Thymus (tissue), 11 donors: ENCODE measurements at regions not wholly inside any gene's neighbourhood (a gene's known extent, or its start where the extent isn't known, plus 50 kb on each side); places are given as distances from the start of the nearest gene placed in this dataset.
"Not testable (repeated sequence)": the region's sequence is repeated elsewhere in the genome, so short reads cannot be mapped to it uniquely, and the experiment has no call there.

Experiments
- DNase-seq, 9 donors: peaks; one replicate each; pipeline ENCODE4 v3.0.0-alpha.2; 2013; ENCODE audit warnings: low spot score in 9 of 9, low read depth in 6 of 9, missing footprints in 1 of 9
- H3K27ac ChIP-seq, 2 donors: one replicate each; pipeline ENCODE4 v1.5.1; 2013; ENCODE audit warnings: control low read depth in 1 of 2, low read depth in 1 of 2, low read length in 1 of 2, mild to moderate bottlenecking in 1 of 2, moderate library complexity in 1 of 2
- H3K27me3 ChIP-seq, 2 donors: one replicate each; pipeline ENCODE4 v1.5.1; 2013; ENCODE audit warnings: low read length in 1 of 2; ENCODE audit not compliant: control insufficient read depth in 2 of 2, insufficient read depth in 1 of 2
- H3K36me3 ChIP-seq, 2 donors: one replicate each; pipeline ENCODE4 v1.5.1; 2013; ENCODE audit warnings: low read length in 1 of 2, mild to moderate bottlenecking in 1 of 2, moderate library complexity in 1 of 2; ENCODE audit not compliant: control insufficient read depth in 2 of 2, insufficient read depth in 2 of 2
- H3K4me1 ChIP-seq, 2 donors: one replicate each; pipeline ENCODE4 v1.5.1; 2013; ENCODE audit warnings: low read length in 2 of 2; ENCODE audit not compliant: control insufficient read depth in 2 of 2, insufficient read depth in 2 of 2
- H3K4me3 ChIP-seq, 2 donors: one replicate each; pipeline ENCODE4 v1.5.1; 2013; ENCODE audit warnings: low read length in 2 of 2, control low read depth in 1 of 2, mild to moderate bottlenecking in 1 of 2
- H3K9me3 ChIP-seq, 2 donors: one replicate each; pipeline ENCODE4 v1.5.1; 2013; ENCODE audit warnings: low read length in 1 of 2, mild to moderate bottlenecking in 1 of 2; ENCODE audit not compliant: control insufficient read depth in 2 of 2, insufficient read depth in 1 of 2
- WGBS: extraction: QIAGEN DNeasy Blood & Tissue Kit; methylation state at CpG from one replicate; pipeline ENCODE4 v1.1.7; 2013; 5-methylcytosine and 5-hydroxymethylcytosine counted together
- donor health status: healthy.

DNA sequence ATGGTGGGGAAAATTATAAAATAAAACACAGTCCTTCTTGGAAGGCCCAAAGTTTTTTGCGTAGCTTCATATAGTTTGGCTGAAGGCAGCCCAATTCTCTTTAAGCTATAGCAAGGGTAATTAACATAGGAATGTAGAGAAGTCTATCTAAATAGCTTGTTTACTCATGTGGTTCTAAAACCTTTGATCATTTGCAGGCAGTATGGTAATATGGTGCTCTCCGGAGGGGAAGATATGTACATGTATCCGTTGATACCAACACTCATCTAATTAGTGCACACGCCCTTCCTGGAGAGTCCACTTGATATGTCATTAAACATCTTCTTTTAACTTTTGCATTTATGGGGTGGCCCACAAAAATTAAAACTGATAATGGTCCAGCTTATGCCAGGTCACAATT is 1207.7 kb upstream of the PABPC4L start:
- not testable (repeated sequence) for H3K36me3 ChIP-seq, H3K27me3 ChIP-seq, DNase-seq, H3K27ac ChIP-seq, H3K4me3 ChIP-seq, H3K4me1 ChIP-seq
- H3K9me3 ChIP-seq = peaks cover 0 to 22% of the 10 kb centered on the region in 2 donors
- 84% methylated on average over 4 of the region's 4 CpGs for WGBS

DNA sequence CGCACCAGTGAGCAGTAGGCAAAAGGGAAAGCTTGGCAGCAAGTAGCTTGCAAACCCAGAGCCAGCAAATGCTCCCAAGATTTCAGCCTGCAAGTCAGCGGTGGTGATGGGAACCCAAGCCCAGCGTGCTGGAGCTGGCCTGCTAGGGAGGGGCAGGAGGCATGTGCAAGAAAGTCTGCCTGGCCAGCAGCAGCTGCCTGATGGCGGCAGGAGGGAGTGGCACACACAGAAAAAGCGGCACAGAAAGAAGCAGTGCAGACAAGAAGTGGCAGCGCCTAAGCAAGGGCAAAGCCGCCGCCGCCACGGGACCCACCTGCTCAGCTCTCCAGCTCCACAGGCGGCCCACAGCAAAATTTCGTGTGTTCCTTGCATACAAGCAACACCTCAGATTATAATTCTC is 1206.5 kb upstream of the PABPC4L start:
- no peaks in the 10 kb centered on the region for H3K36me3 ChIP-seq
- peaks cover 0 to 22% of the 10 kb centered on the region in 2 donors for H3K9me3 ChIP-seq
- H3K27me3 ChIP-seq = no peaks in the 10 kb centered on the region
- WGBS = 95% methylated on average over 12 of the region's 12 CpGs
- H3K4me1 ChIP-seq = no peaks in the 10 kb centered on the region
- no peak overlapping the region for H3K27ac ChIP-seq
- DNase-seq = no peak
- no peak overlapping the region for H3K4me3 ChIP-seq

DNA sequence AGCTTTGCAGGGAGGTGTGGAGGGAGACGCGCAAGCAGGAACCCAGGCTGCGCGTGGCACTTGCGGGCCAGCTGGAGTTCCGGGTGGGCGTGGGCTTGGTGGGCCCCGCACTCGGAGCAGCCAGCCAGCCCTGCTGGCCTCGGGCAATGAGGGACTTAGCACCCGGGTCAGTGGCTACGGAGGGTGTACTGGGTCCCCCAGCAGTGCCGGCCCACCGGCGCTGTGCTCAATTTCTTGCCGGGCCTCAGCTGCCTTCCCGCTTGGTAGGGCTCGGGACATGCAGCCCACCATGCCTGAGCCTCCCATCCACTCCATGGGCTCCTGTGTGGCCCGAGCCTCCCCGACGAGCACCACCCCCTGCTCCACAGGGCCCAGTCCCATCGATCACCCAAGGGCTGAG is 1205.0 kb upstream of the PABPC4L start:
- 99% methylated on average over 22 of the region's 22 CpGs for WGBS
- not testable (repeated sequence) for DNase-seq, H3K36me3 ChIP-seq, H3K27ac ChIP-seq, H3K4me3 ChIP-seq, H3K27me3 ChIP-seq, H3K4me1 ChIP-seq
- H3K9me3 ChIP-seq = peaks cover 0 to 22% of the 10 kb centered on the region in 2 donors

DNA sequence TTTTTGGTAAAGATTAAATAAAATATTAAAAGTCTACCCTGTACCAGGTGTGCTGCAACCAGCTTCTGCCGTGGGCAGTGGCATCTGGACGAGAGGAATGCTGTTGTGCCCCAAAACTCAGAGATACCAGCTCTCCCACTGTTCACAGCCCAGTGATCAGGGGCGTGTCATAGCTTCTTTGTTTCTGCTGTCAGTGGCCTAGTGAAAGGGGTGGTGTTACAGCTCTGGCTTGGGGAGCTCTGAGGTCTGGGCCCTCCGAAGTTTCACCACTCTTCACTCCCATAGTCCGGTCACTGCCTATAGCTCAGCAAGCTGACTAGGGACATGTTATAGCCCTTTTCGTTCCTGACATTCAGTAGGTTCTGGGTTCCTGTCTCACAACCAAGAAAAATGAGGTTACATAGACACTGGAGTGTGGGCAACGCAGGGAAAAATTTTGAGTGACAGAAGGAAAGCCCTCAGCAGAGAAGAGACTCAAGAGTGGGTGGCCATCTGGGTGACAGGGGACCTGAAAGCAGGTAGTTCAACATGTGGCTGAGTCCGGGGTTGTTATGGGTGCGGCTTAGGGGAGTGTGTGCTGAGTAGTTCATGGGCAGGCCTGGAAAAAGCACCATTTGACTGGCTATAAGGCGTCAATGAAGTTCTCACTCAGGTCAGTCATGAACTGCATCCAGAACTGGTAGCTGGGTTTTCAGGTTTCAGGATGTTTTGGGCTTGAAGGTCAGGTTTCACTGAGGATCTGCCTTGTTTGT is 1184.4 kb upstream of the PABPC4L start:
- Histone ChIP-seq H3K27me3 (no peaks in the 10 kb centered on the region), H3K4me3 (no peak overlapping the region), H3K9me3 (peaks cover 0 to 7% of the 10 kb centered on the region in 2 donors), H3K4me1 (no peaks in the 10 kb centered on the region), H3K27ac (no peak overlapping the region), H3K36me3 (no peaks in the 10 kb centered on the region)
- 90% methylated on average over 10 of the region's 10 CpGs for WGBS
- DNase-seq = no peak

DNA sequence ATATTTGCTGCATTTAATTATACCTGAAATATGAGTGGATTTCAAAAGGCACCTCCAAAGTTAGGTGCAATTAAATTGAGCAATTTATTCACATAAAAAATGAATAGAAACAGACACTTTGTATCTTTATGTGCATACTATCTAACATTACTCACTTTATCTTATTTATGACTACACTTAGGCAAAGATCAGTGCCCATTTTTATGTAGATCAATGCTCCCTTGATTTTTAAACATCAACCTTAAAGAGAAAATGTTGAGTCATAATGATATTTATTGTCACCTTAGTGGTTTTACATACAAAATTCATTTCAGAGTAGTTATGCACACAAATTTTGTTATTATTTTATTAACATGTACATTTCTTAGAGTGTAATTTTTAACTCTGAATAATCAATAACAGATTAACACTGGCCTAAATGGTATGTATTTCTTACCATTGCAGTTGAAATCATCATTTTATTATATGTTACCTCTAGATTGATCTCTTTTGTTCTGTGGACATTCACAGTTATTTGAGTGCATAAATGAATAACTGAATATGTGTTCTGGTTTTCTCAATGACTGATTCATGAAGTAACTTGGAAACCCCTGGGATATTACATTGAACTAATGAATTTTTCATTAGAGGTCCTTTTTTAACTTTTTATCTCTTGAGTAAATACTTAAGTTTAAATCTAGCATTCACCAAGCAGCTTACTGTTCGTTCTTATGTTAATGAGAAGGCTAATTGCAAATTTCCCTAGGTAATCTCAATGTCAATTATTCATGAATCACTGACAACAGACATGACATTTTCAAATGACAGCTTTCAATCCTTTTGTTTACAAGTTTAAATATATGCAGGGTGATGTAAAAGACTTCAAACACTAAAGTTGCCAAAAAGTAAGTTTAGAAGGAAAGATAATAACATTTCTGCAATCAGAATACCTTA is 1182.0 kb upstream of the PABPC4L start:
- no peak overlapping the region for H3K4me3 ChIP-seq
- no peaks in the 10 kb centered on the region for H3K27me3 ChIP-seq
- peaks cover 0 to 17% of the 10 kb centered on the region in 2 donors for H3K9me3 ChIP-seq
- H3K36me3 ChIP-seq = no peaks in the 10 kb centered on the region
- no peak for DNase-seq
- no peak overlapping the region for H3K27ac ChIP-seq
- 66% methylated on average over 1 of the region's 1 CpG for WGBS
- H3K4me1 ChIP-seq = no peaks in the 10 kb centered on the region

DNA sequence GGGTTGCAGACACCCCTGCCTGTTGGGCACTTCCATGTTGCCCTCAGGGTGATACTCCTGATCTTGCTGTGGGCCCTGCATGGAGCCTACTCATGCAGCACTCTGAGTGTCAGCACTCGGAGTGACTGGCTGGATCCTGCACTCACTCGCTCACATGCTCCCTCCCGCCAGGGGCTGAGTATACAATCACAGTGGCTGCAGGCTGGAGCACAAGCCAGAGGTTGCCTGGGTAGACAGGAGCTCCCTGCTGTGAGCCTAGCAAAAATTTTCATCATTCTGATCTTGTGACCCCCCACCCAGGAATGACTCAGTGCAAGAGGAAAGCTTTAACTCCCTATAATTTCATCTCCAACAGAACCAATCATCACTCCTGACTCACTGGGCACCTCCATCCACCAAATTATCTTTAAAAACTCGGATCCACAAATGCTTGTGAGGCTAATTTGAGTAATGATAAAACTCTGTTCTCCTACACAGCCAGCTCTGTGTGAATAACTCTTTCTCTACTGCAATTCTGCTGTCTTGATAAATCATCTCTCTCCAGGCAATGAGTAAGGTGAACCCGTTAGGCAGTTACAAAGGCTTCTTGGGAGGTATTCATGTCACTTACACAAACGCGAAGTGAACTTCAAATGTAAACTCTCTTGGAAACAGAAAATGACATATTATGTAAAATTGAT is 1180.8 kb upstream of the PABPC4L start:
- no peak for DNase-seq
- Histone ChIP-seq H3K4me3 (no peak overlapping the region), H3K9me3 (peaks cover 0 to 17% of the 10 kb centered on the region in 2 donors), H3K27me3 (no peaks in the 10 kb centered on the region), H3K36me3 (no peaks in the 10 kb centered on the region), H3K27ac (no peak overlapping the region), H3K4me1 (no peaks in the 10 kb centered on the region)
- WGBS = 90% methylated on average over 7 of the region's 7 CpGs

DNA sequence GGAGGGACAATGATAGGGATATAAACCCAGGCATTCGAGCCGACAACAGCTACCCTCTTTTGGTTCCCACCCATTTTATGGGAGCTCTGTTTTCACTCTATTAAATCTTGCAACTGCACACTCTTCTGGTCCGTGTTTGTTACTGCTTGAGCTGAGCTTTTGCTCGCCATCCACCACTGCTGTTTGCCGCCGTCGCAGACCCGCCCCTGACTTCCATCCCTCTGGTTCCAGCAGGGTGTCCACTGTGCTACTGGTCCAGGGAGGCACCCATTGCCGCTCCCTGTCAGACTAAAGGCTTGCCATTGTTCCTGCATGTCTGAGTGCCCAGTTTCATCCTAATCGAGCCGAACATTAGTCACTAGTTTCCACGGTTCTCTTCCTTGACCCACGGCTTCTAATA is 1170.5 kb upstream of the PABPC4L start:
- 95% methylated on average over 13 of the region's 13 CpGs for WGBS
- no peak overlapping the region for H3K4me3 ChIP-seq
- no peaks in the 10 kb centered on the region for H3K36me3 ChIP-seq
- H3K4me1 ChIP-seq = no peaks in the 10 kb centered on the region
- H3K27me3 ChIP-seq = no peaks in the 10 kb centered on the region
- H3K9me3 ChIP-seq = no peaks in the 10 kb centered on the region
- no peak overlapping the region for H3K27ac ChIP-seq
- no peak for DNase-seq

DNA sequence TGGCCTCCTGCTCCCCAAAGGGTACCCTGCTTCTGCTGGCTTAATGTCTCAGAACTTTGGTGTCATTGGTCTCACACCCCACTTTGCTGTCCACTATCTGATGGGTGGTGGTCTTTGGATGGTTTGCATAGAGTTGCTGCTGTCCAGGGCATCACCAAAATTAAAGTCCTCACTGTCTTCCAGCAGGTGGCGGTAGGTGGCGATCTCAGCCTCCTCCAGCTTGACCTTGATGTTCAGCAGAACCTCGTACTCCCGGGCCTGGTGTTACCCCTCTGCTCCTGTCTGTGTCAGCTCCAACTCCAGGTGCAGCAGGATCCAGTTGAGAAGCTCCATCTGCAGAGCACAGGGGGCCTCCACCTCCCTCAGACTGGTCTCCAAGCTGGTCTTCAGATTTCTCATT is 1169.5 kb upstream of the PABPC4L start:
- 76% methylated on average over 4 of the region's 4 CpGs for WGBS
- Histone ChIP-seq H3K4me1 (no peaks in the 10 kb centered on the region), H3K4me3 (no peak overlapping the region), H3K27ac (no peak overlapping the region), H3K9me3 (no peaks in the 10 kb centered on the region), H3K36me3 (no peaks in the 10 kb centered on the region), H3K27me3 (no peaks in the 10 kb centered on the region)
- no peak for DNase-seq

DNA sequence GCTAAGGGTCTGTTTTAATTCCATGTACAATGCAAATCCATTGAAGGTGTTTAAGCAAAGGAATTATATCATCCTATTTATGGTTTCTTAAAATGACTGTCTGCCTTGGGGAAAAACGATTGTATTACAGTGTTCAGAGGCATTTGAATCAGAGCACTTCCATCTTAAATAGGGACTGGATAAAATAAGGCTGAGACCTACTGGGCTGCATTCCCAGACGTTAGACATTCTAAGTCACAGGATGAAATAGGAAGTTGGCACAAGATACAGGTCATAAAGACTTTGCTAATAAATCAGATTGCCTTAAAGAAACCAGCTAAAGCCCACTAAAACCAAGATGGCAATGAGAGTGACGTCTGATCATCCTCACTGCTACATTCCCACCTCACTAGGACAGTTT is 1167.2 kb upstream of the PABPC4L start:
- Histone ChIP-seq H3K36me3 (no peaks in the 10 kb centered on the region), H3K4me1 (no peaks in the 10 kb centered on the region), H3K27ac (no peak overlapping the region), H3K4me3 (no peak overlapping the region), H3K27me3 (no peaks in the 10 kb centered on the region), H3K9me3 (no peaks in the 10 kb centered on the region)
- DNase-seq = no peak
- 76% methylated on average over 3 of the region's 3 CpGs for WGBS
